OCI-LY7 (cell line): ENCODE measurements at regions not wholly inside any gene's neighbourhood (a gene's known extent, or its start where the extent isn't known, plus 50 kb on each side); places are given as distances from the start of the nearest gene placed in this dataset.

Experiments used
- EZH2phosphoT487 ChIP-seq: fragments of 200-600 bp; sonication (generic); IDR thresholded peaks from 2 replicates; pipeline ENCODE4 v1.6.1; 2018; ENCODE audit warnings: low read depth, borderline replicate concordance, mild to moderate bottlenecking, mixed run types, antibody characterized with exemption, low read length, moderate library complexity, mixed read lengths
- TF ChIP-seq, protein P1 (sequence below): fragments of 200-600 bp; sonication (generic); conservative IDR thresholded peaks from 2 replicates; pipeline ENCODE4 v1.5.1; 2014; ENCODE audit warnings: mild to moderate bottlenecking, antibody characterized with exemption, low read length, moderate library complexity, mixed read lengths

DNA sequence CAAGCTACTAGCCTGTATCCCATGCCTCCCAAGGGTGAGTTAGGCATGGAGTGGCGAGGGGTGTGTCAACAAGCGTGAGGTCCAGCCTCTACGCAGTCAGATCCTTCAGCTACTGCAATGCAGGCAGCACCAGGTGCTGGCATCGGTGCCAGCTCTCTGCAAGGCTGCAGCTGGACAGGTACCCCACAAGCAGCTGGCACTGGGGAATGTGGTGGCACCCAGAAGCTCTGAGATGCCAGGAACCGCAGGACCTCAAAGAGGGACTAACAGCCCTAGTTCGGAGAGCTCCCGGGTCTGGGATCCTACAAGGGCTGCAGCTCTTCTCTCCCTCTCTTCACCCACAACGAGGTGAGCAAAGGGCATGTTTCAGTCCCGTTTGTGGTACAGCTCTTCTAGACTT, 974.5 kb downstream of the LTN1 start:
- TF ChIP-seq, protein P1, sequence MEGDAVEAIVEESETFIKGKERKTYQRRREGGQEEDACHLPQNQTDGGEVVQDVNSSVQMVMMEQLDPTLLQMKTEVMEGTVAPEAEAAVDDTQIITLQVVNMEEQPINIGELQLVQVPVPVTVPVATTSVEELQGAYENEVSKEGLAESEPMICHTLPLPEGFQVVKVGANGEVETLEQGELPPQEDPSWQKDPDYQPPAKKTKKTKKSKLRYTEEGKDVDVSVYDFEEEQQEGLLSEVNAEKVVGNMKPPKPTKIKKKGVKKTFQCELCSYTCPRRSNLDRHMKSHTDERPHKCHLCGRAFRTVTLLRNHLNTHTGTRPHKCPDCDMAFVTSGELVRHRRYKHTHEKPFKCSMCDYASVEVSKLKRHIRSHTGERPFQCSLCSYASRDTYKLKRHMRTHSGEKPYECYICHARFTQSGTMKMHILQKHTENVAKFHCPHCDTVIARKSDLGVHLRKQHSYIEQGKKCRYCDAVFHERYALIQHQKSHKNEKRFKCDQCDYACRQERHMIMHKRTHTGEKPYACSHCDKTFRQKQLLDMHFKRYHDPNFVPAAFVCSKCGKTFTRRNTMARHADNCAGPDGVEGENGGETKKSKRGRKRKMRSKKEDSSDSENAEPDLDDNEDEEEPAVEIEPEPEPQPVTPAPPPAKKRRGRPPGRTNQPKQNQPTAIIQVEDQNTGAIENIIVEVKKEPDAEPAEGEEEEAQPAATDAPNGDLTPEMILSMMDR, result no peak
- TF ChIP-seq EZH2phosphoT487, result no peak
